Endothelial cell of hepatic sinusoid (primary cell): ENCODE measurements at regions not wholly inside any gene's neighbourhood (a gene's known extent, or its start where the extent isn't known, plus 50 kb on each side); places are given as distances from the start of the nearest gene placed in this dataset.
"Not testable (repeated sequence)": the region's sequence is repeated elsewhere in the genome, so short reads cannot be mapped to it uniquely, and the experiment has no call there.

Experiments
- in situ Hi-C: cut with HindIII; loops from 2 replicates; pipeline ENCODE4 v1.10.0; 2017; ENCODE audit warnings: low sequenced_read_pairs

DNA sequence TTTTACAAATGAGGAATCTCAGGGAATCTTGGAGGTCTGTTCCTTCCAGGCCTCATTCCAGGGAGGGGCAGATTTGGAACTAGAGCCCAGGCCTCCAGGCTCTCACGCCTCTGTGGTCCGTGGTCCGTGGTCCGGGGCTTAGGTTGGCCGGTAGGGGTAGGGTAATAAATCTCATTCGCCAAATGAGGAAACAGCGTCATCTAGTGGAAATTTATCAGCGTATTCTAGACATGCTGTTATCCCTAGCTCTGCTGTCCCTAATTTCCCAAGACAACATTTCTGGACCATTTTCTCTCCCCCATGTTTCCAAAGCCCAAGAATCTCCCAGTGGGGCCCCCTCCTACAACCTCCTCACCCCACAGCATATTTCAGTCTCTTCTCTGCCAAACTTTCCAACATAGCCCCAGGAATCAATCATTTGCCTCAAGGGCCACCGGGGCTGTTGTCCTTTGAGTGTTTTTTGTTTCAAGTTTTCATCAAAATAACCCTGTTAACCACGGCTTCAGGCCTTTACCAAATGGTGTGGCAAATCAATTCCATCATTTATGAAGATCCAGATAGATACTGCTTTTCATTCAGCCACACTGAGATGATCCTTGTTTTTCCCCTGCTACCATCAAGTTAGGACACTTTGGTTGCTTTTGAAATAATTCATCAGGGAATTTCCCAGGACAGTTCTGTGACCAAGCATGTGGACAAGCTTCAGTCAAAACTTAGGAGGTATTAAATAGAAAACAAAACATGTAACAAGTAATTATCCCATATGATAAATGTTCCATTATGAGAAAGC is 126.8 kb downstream of the ALDH8A1 start:
- in situ Hi-C loops = loop anchor here (5.0 to 10.0 kb wide), 3 partner anchors 181 to 656 kb away; no protein-coding TSS in a partner anchor

DNA sequence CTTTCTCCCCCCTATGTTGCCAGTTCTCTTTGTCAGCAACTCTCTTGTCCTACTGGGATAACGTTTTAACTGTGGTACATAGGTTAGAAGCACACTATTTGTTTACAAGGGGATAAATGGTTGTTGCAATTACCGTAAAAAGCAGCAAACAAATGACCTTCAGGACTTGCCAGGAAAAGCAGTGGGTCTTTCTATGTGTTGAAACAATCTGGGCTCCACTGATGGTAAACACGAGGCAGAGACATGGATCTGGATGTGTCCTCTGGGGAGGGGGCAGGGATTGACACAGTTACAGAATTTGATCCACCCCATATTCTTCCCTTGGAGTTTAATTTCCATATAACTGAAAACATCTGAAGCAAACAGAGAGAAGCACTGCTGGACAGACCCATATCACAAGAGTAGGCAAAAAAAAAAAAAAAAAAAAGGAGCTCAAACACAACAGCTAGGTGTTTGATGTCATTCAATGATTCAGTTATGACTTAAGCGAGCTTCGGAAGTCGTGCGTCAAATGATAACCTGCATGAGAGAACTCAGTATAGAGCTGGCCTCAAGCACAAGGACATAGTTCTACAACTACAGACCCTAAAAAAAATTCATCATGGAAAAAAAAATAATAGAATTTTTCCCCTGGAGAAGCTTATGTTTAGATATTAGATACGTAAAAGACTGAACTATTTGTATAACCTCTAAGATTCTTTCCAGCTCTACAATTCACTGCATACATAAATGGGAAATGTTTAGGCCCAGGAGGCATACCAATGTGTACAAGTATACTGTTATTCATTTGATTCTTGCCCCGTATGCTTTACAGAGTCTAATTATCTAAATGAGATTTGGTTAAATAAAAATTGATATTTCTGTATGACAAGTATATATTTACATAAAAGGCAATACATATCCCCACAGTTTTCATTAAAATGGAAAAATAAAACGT is 127.7 kb downstream of the ALDH8A1 start:
- in situ Hi-C loops = loop anchor here (5.0 to 10.0 kb wide), 3 partner anchors 180 to 655 kb away; no protein-coding TSS in a partner anchor

DNA sequence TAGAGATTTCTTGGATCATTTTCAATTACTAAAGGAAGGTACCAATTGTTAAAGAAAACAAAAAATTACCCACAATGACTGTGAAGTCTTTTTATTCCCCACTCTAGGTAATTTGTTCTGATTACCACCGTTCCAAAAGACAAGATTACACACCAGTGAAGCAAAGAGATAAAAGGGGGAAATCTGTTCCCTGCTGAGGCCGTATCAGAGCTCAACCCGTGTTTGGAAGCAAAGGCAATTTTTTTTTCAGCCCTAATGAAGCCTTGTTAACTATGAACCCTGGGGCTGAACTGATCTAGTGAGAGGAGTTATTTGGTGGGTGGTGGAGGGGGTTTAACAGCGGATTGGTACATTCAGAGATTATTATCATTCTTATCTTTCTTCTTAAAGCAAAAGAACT is 128.5 kb downstream of the ALDH8A1 start:
- in situ Hi-C loops = loop anchor here (5.0 to 10.0 kb wide), 3 partner anchors 179 to 654 kb away; no protein-coding TSS in a partner anchor

DNA sequence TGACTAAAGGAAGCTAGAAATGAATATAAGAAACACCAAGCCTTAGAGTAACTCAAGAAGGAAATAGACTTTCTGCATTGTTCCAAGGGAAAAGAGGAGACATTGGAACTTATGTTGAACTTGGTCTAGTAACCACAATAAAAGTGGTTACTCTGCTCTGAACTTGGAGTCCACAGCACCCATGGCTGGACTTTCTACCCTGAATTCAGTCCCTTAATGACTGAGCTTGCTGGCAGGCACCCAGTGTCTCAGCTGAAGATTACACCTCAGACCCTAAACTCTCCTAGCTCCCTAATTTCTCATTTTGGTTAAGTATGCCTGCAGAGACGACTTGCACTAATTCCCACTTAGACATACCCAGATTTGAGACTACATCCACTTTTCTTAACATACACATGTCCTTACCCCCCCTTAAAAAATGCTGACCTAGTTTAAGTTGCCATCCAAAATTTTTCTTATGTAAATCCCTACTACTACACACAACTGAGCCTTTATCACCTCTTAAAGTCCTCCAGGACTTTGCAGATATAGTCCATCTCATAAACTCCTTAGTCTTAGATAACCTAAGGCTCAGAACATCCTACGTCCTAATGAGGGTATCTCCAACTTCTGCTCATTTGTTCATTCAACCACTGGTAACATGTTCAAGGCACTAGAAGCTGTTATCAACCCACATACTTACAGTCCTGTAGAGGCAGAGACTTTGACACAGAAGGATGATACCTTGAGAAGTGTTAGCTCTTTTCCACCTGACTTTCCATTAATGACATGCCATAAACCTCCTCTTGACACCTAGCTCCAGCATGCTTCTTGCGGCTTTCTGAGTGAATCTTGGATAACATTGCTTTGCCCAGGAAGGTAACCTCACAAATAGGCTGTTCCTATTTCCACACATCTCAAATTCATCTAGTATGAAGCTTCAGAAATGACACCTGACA is 129.8 kb downstream of the ALDH8A1 start:
- in situ Hi-C loops = loop anchor here (5.0 to 10.0 kb wide), 3 partner anchors 178 to 653 kb away; no protein-coding TSS in a partner anchor

DNA sequence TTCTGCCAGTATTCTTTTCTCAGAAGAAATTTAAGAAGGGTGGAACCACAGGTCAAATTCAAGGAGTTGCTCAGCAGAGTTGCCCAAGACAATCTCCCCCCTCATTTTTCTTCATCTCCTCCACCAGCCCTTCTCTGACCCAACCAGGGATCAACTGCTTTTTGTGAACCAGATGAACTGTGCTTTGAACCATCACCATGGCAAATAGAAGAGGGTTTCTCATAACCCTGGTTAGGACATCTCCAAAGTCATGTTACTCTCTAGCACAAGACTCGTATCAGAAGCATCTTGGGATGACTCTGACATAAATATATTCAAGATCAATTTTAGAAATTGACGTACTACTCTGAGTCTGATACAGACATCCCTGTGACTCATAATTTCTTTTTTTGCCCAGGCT is 130.7 kb downstream of the ALDH8A1 start:
- in situ Hi-C loops = no loop called here

DNA sequence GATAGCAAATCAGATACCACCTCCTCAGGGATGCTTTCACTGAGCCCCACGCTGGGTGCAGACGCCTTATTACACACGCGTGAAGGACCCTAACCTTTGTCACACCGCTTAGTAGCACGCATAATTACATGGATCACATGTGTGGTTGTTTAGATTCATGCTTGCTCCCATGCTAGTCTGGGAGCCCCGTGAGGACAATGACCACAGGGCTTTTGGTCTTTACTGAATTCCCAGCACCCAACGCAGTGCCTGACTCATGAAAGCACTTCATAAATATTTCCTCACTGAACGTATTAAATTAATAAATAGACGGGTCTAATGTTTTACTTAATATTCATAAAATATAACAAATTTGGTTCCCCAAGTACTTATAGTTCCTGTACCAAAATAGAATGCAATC is 132.5 kb downstream of the ALDH8A1 start:
- in situ Hi-C loops = no loop called here

DNA sequence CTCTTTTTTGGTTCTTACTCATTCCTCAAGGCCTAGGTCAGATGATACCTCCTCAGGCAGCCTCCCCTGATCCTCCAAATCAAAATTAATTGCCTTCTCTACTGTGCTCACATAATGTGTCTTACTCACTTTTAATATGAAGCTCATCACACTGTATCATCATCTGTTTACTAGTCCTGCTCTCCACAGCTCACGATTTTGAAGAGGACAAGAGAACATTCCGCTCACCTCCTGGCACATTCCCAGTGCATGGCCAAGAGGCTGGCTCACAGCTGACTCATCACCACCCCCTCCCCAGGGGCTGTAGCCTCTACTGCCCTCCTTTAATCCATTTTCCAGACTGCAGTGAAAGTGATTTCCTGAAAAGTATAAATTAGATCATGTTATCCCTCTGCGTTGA is 133.1 kb downstream of the ALDH8A1 start:
- in situ Hi-C loops = no loop called here

DNA sequence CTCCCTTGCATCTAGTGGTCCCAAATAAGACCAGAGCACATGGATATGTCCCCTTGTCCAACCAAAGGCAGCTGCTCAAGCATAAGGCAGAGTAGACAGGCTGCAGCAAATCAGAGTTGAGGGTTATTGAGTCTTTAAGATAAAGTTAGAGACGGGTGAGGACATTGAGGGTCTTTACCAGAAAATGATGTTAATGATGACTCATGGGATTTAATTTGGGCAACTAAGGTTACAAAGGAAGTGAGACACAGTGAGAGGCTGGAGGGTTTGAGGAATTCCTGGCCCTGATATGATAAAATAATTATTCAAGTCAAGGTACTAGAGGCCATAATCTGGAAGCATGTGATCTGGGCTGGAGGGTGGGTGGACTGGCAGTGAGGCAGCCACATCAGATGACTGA is 133.6 kb downstream of the ALDH8A1 start:
- in situ Hi-C loops = no loop called here

DNA sequence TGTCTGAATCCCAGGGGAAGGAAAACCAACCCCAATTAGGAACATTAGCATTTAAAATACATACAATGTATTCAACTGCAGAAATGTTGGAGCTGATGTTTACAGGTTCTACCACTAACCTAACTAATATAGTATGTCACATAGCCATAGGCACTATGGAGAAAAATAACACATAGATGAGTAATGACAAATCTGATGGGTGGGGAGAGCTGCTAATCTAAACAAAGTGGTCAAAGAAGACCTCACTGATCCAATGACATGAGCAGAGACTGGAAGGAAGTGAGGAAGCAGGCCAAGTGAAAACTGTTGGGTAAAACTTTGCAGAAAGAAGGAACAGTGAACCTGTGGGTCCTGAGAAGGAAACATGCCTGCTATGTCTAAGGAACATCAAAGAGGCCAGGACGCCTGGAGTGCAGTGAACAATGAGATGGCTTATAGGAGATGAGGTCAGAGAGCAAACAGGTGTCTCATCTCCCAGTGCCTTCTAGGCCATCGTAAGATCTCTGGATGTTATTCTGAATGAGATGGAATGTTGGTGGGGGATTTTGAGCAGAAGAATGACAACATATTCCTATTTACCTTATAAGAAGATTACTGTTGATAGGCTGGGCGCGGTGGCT is 135.7 kb downstream of the ALDH8A1 start:
- in situ Hi-C loops = no loop called here

DNA sequence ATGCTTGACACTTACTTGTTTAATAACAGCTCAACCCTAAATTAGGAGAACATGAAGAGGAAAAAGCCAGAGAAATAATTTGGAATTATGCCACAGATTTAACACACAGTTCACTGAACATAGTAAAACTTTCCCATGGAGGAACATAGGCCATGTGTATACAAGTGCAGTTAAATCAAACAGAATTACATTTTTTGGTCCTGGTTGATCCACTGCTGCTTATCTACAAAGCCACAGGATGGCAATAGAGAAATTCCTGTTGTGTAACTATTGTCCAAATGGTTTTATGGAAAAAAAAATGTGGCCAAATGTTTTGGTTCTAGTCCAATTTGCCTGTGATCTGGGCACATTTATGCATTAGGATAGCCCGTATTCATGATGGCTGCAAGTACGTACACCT is 136.8 kb downstream of the ALDH8A1 start:
- in situ Hi-C loops = no loop called here

DNA sequence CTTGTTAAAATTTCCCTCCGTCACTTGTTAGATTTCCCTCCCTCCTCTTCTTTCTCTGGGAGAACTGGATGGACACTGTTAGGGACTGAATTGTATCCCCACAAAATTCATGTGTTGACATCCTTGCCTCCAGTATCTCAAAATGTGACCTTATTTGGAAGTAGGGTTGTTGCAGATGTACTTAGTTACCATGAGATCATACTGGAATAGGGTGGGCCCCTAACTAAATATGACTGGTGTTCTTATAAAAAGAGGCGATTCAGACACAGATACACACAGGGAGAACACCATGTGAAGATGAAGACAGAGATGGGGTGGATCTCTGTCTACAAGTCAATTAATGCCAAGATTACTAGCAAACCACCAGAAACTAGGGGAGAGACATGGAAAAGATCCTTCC is 139.5 kb downstream of the ALDH8A1 start:
- in situ Hi-C loops = no loop called here

DNA sequence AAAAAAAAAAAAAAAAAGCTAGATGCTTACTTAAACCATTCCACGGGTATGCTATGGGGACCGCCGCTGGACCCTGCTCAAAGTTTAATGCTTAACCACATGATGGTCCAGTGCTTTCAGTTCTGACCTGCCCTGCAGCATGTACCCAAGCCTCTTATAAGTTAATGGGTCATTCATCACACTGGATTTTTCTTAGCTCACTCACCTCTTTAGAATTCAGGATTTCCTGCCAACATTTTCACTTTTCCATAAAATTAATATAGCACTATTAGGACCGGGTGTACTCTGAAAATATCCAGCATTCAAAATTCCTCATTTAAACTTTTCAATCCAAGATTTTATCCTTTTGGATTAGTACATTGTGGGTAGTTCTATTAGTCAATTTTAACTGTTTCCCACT is 140.8 kb downstream of the ALDH8A1 start:
- in situ Hi-C loops = no loop called here

DNA sequence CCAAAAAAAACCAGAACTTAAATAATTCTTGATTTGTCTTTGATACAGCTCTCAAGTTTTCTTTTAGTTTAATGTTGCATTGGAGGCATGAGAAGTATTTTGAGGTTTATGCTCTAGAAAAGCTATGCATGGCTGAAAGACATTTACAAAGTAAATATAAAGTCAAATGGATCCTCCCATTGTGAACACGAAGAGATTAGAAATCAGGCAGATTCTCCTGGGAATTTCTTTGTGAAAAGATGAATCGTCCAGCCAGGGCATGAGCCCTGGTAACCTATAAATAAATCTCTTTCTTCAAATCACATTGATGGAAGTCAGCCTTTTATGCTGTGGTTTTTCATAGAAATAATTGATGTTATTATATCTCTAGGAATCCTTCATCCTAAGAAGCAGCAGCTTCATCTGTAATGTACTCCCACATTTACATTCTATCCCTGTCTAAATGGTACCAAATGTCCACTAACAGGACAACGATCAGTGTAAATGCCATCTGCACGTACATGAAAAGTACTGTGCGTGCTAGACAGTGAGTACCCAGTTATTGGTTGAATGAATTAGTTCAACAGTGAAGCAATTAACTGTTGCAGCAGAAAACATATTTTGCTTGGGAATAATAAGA is 143.6 kb downstream of the ALDH8A1 start:
- in situ Hi-C loops = no loop called here

DNA sequence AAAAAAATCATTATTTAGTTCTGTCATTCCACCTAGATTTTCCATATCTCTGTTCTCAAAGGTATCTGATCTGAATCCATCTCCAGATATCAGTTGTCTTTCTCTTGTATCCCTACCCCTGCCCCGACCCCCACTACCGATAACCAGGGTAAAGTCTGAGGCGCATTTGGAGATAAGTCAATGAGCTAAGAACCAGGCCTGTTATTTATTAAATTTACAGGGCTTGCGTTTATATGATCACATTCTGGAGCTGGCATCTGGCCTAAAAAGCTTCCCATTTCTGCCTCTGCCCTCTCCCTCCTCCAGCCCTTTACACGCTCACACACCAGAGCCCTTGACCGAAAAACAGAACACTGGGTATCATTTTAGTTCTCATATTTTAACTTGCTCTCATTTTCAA is 144.7 kb downstream of the ALDH8A1 start:
- in situ Hi-C loops = no loop called here

DNA sequence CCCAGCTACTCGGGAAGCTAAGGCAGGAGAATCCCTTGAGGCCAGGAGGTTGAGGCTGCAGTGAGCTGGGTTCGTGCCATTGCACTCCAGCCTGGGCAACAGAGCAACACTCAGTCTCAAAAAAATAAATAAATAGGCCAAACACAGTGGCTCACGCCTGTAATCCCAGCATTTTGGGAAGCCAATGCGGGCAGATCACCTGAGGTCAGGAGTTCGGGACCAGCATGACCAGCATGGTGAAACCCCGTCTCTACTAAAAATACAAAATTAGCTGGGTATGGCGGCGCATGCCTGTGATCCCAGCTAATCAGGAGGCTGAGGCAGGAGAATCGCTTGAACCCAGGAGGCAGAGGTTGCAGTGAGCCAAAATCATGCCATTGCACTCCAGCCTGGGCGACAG is 145.6 kb downstream of the ALDH8A1 start:
- in situ Hi-C loops = not testable (repeated sequence)

DNA sequence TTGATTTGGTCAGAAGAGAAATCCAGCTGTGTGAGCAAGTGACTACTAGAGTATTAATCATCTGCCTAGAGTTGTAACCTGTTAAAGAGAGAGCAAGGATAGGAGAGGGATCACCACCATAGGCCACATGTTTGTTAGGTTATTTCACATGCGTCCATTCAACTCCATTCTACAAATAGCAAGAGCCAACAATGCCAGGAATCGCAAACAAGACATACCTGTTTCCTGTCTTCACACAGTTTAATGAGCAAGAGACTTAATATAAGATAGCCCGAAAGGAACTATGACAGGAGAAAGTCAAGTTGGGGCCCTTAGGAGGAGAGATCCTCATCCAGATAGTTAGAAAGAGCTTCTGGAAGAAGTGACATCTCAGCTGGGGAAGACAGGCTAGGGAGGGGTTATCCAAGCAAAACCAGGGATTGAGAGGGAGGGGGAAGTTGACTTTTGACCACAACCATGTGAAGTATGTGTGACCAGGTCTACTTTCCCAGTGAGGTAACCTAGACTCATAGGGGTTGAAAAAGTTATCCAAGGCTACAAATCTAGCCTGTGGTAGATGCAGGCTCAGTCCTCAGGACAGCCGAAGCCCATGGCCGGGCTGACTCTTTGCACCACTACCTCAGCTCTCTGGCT is 147.4 kb downstream of the ALDH8A1 start:
- in situ Hi-C loops = no loop called here

DNA sequence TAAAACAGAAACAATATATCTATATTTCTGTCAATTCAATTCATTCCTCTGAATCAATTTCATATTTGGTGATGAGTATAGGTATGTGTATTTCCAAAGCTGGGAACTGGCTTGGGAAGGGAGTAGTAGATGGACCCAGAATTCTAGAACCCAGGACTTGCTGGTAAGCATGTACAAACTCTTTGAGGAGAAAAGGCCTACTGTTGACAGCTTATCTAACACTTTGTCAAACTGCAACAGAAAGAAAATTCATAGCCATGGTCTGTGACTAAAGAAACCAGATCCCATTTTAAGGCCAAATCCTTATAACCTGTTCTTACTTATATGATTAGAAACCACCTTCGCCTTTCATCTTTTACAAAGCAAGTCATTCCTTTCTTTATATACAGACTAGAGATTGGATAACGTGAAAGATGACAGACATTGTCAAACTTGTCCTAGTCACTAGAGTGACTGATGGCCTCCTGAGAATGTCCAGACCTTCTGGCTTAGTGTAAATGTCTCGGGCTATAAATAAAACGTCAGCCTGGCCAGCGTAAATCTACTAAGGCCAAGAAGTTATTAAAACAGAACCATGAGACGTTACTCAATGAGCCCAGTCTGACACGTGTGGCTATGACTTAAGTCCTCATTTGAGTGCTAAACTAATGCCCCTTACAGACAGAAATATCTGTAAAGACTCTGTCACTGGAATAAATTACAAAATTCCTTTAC is 152.3 kb downstream of the ALDH8A1 start:
- in situ Hi-C loops = no loop called here

DNA sequence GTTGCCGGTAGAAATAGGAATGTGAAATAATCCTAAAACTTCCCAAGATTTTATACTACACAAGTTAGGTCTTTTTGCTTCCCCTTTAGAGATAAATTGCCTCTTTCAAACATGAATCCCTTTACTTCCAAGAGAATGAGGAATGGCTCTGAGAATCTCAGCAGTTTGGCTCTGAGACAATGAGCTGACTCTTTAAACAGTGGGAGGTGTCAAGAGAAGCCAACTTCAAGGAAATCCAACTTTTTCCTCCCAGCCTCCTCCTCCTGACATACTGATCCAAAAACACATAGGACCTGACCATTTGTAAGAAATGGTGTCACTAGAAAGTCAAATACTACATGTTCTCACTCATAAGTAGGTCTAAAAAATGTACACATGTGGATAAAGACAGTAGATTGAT is 154.2 kb downstream of the ALDH8A1 start:
- in situ Hi-C loops = no loop called here

DNA sequence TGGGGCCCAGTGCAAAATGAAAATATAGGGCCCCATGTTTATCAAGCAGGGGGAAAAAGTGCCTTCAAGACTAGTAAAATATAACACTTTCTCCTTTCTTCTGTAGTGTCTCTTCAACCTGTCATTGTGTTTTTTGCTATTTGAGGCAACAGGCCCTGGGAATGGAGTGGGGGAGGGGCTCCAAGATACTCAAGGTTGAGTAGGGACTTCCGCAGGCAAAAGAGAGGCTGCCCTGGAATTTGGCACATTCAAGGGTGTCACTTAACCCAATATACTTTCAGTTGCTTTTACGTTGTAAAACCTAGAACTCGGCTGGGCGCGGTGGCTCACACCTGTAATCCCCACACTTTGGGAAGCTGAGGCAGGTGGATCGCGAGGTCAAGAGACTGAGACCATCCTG is 154.9 kb downstream of the ALDH8A1 start:
- in situ Hi-C loops = no loop called here
